Mammary epithelial cell (primary cell): ENCODE measurements at regions not wholly inside any gene's neighbourhood (a gene's known extent, or its start where the extent isn't known, plus 50 kb on each side); places are given as distances from the start of the nearest gene placed in this dataset.

Experiments used
- CTCF ChIP-seq, 2 donors: IDR thresholded peaks in 1 of 2; conservative IDR thresholded peaks in 1 of 2; 2 replicates each; pipeline ENCODE4 v1.5.1; 2011 to 2012; ENCODE audit warnings: inconsistent platforms in 2 of 2, low read length in 2 of 2, mild to moderate bottlenecking in 2 of 2, control low read depth in 1 of 2, low read depth in 1 of 2; ENCODE audit not compliant: insufficient read depth in 1 of 2; ENCODE audit errors: extremely low read depth in 1 of 2
- EZH2 ChIP-seq: IDR thresholded peaks from 2 replicates; pipeline ENCODE4 v1.6.1; 2012; ENCODE audit warnings: low read length, inconsistent platforms, borderline replicate concordance

GRCh38 chr2:7392076-7392787 lies 475.0 kb downstream of the RNF144A start:
- no peak for TF ChIP-seq CTCF (conservative IDR thresholded peaks at IDR 0.05 in 1 of 2, IDR thresholded peaks at IDR 0.05 in 1 of 2; ENCODE audit: extremely low read depth in 1 of 2, insufficient read depth in 1 of 2, low read depth in 1 of 2, low read length in 2 of 2)
- no peak for TF ChIP-seq EZH2
